ENCODE measurements at regions not wholly inside any gene's neighbourhood (a gene's known extent, or its start where the extent isn't known, plus 50 kb on each side); places are given as distances from the start of the nearest gene placed in this dataset.

DNA sequence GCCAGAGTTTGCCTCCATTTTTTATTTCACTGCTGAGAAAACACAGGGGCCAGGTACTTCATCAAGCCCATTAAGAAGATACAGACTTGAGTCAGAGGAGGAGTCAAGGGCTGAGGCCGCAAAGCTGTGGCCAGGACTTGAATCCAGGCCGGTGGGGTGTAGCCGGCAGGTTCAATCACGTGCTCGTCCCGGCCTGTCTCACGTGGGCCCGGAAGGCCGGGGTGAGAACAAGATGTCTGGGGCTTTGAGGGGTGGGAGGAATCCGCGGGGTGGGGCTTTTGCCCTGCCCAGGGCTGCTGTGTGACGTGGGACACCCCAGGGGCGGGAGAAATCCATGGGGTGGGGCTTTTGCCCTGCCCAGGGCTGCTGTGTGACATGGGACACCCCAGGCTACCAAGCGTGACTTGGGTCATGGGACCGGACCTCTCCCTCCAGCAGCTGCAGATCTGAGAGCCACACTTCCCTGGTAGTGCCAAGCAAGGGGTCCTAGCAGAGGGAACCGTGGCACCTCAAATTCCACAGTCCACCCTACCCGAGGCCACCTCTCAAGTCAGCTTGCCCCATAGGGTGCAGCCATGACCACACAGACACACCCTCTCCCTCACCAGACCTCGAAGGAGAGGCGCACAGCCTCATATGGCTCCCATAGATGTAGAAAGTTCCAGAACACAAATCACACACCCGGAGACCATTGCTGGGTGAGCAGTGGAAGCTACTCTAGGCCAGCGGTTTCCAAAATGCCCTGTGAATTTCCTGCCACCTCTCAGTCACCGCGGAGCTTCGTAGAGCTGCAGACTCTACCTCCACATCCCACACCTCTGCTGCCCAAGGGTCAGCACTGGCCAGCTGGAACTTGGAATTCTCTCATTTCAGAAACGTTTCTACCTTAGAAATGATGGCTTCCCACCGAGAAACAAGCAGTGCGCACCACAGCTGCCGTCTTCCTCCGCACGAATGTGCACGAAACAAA lies 156.1 kb downstream of the DLL1 start:
- DNase-seq (ENCODE audit: low read depth) = no peak

DNA sequence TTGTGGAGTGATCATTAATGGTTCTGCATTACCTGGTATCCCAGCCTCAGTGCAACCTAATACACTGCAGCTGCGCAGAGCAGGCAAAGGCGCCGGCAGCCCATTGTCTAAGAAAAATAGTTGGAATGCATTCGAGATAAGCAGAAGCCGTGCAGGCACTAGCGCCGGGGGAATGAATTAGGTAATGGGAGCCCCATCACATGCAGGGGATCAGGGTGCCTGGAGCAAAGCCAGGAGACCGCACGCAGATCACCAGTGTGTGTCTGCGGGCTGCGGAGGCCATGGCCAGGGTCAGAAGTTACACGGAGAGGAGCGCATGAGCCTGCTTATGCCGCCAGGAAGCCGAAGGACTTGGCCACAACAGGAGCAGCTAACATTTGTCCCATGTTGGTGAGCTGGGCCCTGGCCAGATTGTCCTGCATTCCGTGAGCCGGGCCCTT lies 156.8 kb downstream of the DLL1 start:
- DNase-seq (ENCODE audit: low read depth) = no peak

DNA sequence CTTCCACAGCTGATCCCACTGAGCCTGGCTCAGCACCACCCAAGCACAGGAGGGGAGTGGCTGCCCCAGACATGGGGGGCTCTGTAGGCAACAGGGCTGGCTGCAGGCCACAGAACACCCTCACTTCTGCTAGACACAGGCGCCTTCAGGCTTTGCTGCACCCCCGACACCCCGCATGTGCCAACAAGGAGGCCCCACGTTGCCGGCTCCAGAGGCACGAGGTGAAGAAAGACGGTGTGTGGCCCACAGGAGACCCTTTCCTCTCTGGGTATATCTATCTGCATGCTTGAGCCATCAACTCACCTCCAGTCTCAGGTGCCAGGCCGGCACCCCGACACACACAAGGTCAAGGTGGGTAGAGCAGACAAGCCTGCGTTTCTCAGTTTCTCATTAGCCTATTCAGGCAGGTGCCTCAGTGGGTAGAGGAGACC lies 158.3 kb downstream of the DLL1 start:
- DNase-seq (ENCODE audit: low read depth) = no peak

DNA sequence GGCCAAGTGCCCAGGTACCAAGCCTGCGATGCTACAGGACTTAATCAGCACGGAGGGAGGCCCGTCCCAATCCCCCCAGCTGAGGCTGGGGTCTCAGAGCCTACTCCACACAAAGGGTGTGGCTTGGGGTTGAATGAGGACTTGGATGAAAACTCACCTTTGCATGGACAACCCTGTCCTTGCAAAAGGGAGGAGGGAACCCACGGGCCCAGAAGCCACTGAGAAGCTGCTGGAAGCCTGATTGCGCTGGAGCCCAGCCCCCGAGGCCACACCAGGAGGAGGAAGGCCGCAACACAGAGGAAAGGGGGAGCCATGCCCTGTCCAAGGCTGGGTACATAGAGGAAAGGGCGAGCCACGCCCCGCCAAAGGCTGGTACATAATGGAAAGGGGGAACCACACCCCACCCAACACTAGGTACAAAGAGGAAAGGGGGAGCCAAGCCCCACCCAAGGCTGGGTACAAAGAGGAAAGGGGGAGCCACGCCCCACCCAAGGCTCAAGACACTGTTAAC lies 158.8 kb downstream of the DLL1 start:
- DNase-seq (ENCODE audit: low read depth) = no peak

DNA sequence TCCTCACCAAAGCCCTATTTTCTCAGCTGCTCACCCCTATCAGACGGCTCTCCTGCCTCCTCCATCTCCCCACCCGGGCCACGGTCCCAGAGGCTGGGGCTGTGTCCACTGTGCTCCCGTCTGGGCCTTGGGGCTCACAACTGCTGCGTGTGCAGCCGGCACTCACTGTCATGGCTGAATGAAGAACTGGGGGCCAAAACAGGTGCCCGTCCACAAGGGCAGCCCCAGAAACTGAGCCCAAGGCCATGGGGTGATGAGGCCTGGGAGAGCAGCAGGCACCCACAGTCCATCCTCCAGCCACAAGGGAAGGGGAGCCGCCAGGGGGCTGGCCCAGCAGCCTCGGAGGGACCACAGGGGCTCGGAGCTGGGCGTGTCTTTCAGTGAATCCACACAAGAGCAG lies 159.5 kb downstream of the DLL1 start:
- DNase-seq (ENCODE audit: low read depth) = no peak

DNA sequence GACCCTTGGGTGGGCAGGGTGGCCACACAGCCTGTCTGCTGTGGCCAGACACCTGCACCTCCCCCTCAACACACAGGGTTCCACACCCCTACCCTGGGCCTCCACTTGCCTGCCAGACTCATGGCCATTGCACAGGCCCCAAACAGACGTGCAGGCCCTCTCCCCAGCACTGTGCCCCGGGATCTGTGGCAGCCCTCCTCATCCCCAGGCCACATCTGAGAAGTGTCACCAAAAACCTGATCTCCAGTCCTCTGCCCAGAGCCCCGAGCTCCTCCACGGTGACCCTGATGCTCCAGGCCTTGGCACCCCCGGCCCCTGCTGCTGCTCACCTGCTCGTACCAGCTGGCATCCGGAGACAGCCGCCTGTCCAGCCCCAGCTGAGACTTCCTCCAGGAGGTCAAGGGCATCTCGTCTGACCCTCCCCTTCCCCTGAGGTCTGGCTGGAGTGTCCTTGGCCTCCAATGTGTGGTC lies 160.1 kb downstream of the DLL1 start:
- DNase-seq (ENCODE audit: low read depth) = no peak

DNA sequence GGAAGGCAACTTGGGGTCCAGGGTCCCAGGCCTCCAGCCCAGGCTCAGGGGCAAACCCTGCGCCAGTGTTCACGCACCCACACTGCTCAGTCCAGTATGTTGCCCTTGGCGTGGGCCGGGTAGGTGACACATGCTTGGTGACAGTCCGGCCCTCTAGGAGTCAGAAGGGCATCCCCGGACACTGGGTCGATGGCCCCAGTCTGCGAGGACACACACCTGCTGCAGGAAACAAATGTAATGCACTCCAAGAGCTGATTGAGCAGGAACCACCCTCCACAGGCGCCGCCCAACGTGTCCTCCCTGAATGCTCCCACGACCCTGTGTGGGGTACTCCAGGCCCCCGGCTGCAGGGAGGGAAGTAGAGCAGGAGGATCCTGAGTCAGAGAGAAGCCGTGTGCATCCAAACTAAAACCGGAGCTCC lies 160.7 kb downstream of the DLL1 start:
- DNase-seq (ENCODE audit: low read depth) = no peak

DNA sequence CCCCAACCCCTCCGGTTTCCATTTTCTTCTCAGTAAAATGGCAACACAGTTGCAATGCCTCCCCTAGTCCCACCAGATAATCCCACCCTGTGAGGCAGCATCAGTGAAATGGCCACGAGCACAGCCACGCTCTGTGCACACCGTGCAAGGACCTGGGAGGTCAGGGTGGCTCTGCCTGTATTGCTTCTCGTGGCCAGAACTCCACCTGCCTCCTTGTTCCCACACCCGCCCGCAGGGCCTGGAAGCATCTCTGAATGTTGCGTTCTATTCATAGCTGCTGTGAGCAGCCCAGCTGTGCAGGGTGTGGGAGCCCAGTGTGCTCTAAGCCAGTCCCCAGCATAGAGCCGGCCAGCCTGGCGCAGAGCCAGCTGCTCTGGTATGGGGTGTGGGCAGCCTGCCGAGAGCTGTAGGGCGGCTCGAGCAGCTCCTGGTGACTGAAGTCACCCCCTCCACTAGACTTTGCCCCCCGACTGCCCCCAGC lies 161.1 kb downstream of the DLL1 start:
- DNase-seq (ENCODE audit: low read depth) = no peak

DNA sequence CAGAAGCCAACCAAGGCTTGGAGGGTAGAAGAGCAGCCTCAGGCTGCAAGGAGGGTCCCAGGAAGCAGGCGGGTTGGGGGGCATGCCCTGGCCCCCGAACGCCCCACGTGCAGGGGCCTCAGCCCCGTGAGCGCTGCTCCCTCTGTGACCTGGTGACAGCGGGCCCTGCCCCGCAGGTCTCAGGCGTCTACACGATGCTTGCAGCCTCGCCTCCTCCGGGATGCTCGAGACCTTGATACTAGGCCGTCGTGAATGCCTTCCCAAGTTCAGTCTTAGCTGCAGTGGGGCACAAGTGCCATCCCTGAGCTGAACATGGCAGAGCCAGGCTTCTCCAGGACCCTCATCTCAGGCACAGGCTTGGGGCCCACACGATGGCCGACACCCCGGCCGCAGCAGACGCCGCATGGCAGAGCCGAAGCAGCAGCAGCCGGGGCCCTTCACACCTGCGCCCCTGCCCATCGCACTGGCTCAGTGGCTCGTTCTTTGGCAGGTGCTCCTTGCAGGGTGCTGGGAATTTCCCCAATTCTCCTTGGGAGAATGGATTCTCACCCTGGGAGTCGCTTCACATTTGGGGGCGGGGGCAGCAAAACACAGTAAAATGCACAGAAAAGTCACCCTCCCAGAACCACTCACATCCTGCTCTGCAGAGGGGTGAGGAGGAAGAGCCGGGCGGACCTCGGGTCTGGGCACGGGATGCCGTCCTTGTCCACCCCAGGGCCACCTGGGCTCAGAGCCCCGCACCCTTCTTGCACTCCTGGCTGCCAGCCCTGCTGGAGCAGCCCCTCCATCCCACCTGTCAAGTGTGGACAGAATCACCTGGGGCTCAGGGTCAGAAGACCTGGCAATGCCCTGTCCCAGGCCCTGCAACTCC lies 161.8 kb downstream of the DLL1 start:
- DNase-seq (ENCODE audit: low read depth) = no peak

DNA sequence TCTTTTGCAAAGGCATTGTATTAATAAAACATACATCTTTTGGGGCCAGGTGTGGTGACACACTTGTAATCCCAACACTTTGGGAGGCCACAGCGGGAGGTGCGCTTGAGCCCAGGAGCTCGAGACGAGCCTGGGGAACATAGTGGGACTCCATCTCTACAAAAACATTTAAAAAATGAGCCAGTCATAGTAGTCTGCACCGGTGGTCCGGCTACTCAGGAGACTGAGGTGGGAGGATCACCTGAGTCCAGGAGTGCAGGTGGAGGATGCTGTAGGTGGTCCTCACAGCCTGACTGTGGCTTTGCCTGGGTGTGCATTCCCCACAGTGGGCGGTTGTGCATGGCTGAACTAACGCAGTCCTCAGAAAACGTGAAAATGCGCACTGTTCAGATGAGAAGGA lies 162.5 kb downstream of the DLL1 start:
- DNase-seq (ENCODE audit: low read depth) = no peak

DNA sequence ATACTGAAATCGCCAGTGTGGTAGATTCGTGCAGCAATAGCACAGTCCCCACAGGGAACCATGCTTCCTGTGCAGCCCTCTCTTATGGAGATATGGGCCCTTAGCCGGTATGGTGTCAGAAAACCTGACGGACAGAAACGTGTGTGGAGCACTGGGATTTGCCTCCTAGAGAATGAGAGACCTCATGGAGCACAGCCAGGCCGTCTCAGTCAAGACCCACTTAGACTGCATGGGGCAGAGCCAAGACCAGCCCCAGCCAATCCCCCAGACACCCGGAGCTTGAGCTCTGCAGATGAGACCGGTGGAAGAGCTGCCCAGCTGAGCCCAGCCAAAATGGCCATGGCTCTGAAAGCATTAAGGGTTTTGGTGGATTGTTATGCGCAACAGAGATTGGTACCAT lies 163.7 kb downstream of the DLL1 start:
- DNase-seq (ENCODE audit: low read depth) = no peak

DNA sequence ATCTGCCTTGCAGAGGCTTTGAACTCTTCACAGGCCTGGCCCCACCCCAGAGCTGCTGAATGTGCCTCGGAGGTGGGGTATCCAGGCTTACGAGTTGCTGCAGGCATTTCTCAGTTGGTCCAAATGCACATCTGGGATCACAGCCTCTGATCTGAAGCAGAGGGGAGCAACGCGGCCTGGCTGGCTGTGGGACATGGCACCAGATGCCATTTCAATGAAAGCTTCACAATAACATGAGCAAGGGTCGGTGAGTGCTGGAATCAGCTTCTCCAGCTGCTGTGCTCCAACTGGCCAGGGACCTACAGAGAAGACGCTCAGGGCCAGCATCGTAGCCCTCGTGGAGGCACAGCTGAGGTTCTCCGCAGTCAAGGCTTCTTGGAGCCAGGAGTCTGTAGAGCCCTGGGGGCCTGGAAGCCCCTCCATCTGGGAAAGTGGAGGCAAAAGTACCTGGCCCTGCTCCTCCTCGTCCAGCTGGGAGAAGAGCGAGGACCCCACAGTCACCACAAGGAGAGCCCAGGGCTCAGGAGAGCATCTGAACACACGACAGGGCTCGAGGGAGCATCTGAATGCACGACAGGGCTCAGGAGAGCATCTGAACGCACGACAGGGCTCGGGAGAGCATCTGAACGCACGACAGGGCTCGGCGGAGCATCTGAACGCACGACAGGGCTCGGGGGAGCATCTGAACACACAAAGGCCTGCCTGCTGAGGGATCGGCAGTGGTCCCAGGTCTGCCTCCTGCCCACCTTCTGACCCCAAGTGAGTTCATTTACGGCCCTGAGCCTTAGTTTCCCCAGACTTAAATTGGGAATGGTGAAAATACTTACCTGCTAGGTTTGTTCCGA lies 165.2 kb downstream of the DLL1 start:
- DNase-seq (ENCODE audit: low read depth) = no peak

DNA sequence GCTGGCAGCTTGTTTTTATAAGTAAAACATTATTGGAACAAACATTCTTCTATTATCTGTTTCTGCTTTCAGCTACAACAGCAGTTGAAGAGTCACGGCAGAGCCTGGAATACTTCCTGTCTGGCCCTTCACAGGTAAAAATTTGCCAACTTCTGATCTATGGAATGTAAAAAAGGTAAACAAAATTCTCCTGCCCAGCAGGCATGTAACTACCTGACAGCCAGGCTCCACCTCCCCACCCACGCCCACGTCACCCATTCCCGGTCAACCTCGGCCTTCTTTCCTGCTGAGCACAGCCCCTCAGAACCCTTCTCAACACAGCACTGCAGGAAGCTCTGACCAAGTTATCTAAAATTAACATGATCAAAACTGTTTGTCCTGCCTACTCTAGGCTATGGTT lies 166.0 kb downstream of the DLL1 start:
- no peak for DNase-seq (ENCODE audit: low read depth)

DNA sequence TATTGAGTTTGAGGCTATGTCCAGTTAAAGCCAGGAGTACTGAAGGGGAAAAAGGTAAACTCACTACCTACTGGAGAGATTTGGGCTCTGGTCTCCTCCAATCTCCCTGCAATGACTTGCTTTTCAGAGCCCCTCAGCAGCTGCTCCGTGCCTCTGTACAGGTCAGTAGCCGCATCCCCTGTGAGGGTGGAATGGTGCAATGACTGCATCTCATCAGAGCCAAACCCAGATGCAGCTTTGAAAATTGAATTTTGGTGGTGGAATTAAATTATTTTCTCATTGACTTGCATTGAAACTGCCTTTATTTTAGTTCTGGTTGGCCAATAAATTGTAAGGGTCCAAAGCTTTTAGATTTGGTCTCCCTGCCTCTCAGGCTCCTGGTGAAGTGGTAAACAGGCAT lies 166.7 kb downstream of the DLL1 start:
- DNase-seq (ENCODE audit: low read depth) = no peak

DNA sequence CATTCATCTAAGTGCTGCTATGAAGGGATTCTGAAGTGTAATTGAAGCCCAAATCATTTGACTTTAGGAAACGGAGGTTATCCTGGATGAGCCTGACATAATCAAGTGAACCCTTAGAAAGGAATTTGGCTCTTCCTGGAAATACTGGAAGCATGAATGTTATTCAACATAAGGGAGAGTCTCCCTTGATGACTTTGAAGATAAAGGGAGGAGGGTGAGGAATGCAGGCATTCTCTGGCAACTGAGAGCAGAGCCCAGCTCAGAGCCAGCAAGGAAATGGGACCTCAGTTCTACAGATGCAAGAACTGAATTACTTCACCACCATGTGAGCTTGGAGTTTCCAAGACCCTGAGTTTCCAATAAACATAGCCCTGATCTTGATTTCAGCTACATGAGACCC lies 168.2 kb downstream of the DLL1 start:
- no peak for DNase-seq (ENCODE audit: low read depth)

DNA sequence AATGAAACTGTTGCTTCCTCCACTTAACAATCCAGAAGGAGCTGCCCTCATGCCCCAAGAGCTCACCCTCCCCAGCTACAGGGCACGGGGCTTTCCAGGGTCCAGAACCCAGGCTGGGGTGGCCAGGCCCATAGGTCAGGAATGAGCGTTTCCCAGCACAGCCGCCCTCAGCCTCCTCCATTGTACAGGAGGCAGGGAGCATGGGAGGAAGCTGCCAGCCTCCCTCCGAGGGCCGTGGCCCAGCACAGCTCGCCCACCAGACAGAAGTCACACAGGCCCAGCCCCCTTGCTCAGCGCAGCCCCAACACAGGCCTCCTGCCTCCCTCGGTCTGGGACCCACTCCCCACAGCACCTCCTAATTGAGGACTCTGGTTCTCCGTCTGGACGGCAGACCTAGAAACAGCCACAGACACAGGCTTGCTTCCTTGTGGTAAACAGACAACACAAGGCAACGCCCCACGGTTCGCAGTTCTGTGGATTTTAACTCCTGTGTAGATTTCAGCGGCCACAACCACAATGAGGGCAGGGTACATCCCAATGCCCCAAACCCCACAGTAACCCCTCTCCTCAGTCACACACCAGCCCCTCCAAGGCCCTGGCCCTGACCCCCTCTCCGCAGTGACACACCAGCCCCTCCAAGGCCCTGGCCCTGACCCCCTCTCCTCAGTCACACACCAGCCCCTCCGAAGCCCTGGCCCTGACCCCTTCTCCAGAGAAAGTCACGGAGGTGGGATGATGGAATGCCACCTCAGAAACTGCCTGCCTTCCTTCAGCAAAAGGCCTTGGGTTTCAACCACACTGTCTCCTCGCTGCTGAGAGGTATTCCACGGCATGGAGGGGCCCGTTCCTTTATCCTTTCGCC lies 173.5 kb downstream of the DLL1 start:
- DNase-seq (ENCODE audit: low read depth) = no peak

DNA sequence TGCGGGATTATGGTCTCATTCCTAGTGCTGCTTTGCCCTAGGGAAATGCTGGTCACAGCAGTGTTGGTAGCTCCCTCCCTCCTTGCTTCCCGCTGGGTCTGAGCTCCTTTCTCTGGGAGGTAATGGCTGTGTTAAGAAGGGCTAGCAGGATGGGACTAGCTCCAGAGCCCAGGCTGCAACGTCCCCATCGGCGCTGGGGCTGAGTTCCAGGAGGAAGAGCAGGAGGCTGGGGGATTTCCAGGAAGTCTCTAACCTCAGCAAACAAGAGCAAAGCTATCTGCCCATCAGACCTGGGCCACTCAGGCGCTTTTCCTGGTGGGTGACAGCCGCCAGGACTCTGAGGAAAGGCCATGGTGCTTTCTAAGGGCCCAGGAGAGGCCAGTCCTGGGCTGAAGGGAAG lies 174.2 kb downstream of the DLL1 start:
- DNase-seq (ENCODE audit: low read depth) = no peak

DNA sequence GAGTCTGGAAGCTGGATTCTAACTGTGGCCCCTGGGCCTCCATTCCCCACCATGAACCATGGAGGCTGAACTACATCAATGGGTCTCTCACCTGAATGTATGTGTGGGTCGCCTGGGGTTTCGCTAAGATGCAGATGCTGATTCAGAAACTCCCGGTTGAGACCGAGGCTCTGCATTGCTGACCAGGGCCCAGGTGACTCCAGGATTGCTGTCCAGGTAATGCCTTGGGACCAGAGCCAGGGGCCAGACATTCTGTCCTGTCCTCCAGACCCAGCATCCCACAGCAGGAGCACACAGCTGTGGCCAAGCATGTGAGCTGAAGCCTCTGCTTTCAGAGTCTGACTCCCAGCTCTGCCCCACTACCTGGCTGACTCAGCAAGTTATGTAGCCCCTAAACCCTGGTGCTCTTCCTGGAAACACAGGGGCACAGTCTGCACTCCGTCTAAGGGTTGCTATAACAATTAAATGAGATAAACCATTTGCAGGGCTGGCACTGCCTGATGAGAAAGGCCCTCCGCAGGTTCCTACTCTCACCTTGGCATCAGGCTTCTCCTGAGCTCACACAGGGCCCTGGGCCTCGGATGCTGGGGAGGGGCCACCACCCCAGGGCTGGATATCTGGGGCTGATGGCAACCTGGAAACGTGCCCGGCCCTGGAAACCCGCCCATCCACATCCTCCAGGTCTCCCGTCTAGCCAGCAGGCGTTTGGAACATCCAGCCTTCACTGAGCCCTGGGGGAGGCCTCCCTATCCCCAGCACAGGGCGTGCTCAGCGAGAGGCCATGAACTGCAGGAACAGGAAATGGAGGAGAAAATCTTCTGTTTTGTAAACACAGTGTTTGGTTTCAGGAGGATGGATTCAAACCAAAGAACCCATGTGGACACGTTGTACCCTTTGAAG lies 175.7 kb downstream of the DLL1 start:
- no peak for DNase-seq (ENCODE audit: low read depth)

DNA sequence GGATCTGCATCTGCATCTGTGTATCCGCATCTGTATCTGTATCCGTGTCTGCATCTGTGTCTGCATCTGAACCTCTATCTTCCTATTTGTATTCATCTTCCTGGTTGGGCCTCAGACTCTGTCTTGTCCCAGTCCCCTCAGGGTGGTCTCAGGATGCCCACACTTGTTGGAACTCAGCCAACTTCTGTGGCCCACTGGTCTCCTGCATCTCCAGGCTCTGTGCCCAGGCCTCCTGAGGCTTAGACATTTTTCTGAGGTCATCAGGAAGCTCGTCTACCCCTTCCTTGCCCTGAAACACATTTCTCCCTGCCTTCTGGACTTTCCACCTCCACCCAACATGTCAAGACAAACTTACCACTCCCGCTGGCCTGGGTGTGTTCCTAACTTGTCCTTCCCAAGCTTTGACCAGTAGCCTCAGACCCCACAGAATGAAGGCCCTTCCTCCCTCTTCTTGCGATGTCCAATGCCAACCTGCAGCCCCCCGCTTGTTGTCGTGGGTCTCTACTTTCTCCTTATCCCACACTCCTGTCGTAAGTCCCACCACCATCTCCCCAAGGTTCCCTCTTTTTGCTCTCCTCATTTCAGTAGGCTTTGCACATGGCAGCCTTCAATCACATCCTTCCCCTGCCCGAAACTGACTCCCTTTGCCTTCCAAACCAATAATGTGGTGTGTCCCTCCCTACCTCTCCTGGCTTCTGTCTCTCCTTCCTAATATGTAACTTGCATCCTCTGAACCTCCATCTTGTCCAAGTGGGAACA lies 176.5 kb downstream of the DLL1 start:
- DNase-seq (ENCODE audit: low read depth) = no peak

All from stimulated activated CD4-positive, alpha-beta T cell treated with anti-CD3 and anti-CD28 coated beads, Interleukin-2, amount 100 ng/mL, for 4 hours (primary cell).